Glomerular visceral epithelial cell (primary cell): ENCODE measurements at regions not wholly inside any gene's neighbourhood (a gene's known extent, or its start where the extent isn't known, plus 50 kb on each side); places are given as distances from the start of the nearest gene placed in this dataset.

Experiments
- DNase-seq: peaks from one replicate; pipeline ENCODE4 v3.0.0-alpha.2; 2016; ENCODE audit errors: extremely low spot score

GRCh38 chr3:189500798-189501495 lies 130.2 kb upstream of the TP63 start:
- DNase-seq, result no peak

DNA sequence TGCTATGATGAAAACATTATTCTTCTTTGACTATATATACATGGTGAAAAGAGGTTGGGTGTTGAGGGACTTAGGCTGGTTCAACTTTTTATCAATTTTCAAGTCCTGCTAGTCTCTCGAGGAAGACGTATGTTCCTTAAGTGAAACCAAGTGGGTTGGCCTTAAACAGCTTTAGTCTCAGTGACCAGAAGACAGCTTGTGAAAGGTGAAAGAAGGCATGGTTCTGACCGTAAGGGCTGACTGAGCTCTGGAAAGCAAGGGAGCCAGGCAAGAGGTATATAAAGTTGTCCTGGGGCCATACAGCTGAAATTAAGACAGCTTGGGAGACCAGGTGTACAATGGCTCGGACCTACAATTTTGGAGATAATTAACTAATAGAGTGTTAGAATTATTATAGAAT lies 128.9 kb upstream of the TP63 start:
- DNase-seq, result no peak

DNA sequence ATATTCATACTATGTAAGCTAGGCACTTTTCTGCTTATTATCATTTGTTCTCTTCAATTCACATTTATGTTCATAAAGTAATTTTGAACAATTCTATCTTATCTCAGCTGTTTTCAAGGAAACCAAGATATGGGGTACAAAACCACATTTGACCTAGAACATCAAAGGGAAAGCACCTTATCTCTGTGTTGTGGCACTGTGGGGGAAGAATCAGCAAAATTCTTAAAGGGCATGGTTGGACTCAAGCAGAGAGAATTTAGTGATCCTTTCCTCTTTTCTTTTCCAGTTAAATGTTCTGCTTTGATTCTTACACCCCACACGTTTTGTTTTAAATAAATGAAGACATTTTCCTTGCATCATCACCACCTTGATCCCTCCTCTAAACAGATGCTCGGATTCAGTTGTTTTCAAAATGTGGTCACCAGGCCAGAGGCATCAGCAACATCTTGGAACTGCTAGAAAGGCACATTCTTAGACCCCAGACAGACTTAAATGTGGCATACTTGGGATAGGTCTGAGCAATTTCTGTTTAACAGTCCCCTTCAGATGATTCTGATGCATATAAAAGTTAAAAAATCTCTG lies 128.4 kb upstream of the TP63 start:
- no peak for DNase-seq

DNA sequence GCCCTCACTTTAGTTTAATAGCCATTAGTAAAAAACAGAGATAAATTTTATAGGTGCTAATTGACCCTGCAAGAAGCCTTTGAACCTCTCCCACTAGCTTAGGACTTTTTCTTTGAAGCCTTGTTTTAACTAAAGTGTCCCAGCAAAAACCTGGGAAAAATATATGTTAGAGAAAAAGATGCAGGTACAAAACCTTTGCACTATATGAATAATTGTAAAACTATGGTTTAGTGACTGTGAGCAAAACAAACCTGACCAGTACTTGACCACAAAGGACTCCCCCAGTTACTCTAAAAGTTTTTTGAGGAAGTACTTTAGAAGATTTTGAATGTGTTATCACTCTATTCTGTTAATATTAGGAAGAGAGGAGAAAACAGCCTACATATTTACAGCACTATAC lies 123.3 kb upstream of the TP63 start:
- no peak for DNase-seq

GRCh38 chr3:189508784-189509501 lies 122.2 kb upstream of the TP63 start:
- DNase-seq, result no peak

DNA sequence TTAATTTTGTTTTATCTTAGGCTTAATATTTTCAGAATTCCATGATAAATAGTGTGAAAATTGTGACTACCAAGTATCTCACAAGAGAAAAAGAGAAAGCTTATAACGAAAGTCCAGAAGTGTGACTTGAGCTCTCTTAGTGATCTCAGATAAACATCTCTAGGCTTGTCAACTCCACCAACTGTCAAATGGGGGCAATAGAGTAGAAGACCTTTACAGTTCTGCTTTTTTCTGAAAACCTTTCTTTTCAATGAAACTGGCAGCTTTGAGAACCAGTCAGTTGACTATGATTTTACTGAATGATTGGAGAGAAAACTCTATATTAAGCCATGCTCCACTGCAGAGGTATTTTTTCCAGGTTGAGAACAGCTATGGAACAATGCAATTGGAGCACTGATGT lies 119.2 kb upstream of the TP63 start:
- DNase-seq, result no peak

GRCh38 chr3:189512821-189513220 lies 118.4 kb upstream of the TP63 start:
- DNase-seq, result no peak

DNA sequence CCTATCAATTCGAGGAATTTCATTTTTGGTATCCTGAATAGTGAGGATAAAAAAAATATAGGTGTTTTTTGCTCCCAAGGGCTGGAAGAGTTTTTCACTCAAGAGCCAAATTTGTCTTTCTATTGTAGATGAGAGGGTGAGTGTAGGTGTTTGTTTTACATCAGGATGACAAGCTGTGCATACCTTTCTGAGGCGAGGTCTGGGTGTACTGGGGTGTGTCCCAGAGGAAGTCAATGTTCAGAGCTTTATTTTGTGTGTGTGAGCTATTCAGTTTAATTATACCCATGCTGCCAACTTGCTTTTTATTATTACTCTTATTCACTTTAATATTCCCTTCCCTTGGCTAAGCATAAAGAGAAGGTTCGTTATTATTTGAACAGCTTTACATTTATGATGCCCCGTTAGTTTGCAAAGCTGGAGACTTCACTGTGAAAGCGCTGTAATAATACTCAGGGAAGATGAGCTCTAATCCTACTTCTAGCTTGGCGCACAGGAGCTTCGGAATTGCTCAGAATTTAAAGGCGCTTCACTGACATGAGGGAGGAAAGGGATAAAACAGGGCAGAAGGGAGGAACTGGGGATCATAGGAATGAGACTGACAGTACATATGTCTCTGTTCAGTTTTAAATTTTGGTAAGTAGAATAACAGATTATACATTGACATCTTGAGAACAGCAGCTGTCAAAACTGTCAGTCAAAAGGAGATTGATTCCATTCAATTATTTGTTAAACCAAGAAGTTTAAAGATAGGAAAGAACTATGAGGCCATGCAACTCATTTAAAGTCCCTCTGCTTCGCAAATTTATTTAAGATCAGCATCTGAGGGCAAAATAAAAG lies 117.7 kb upstream of the TP63 start:
- DNase-seq, result no peak

GRCh38 chr3:189516039-189516438 lies 115.2 kb upstream of the TP63 start:
- DNase-seq, result no peak

GRCh38 chr3:189517981-189518380 lies 113.2 kb upstream of the TP63 start:
- no peak for DNase-seq

GRCh38 chr3:189519458-189519857 lies 111.7 kb upstream of the TP63 start:
- DNase-seq, result no peak

DNA sequence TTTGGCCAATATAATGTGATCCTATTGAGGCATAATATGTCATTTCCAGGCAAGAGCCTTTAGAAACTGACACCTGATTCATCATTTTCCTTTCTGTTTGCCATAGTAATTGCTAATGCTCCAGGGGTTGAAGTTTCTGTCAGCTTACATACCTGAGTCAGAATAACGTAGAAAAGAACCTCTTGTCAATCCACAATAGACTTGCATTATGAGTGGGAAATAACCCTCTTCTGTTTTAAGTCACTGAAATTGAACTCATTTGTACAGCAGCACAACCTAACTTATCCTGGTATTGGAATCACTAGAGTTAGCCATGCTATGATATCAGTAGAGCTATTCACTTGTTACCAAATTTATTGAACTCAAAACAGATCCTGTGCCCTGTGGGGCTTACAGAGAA lies 101.7 kb upstream of the TP63 start:
- no peak for DNase-seq

GRCh38 chr3:189529889-189530471 lies 101.2 kb upstream of the TP63 start:
- DNase-seq, result no peak

DNA sequence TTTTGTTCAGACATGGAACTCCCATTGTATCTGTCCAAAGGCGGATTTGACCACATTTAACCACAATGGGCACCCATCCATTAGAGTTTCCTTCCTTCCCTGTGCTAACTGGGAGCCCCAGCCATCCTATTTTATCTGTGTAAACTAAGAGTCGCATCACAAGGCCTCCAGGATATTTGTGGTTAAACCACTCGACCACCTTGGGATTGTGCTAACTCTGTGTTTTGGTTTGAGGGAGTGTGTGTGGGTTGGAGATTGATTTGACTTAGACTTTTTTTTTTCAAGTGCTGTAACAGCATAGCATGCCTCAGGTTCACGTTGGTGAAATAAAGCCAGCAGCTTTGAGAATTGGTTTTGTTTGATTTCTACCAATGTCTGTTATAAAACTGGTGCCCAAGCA lies 100.4 kb upstream of the TP63 start:
- DNase-seq, result peak; percentile 82

DNA sequence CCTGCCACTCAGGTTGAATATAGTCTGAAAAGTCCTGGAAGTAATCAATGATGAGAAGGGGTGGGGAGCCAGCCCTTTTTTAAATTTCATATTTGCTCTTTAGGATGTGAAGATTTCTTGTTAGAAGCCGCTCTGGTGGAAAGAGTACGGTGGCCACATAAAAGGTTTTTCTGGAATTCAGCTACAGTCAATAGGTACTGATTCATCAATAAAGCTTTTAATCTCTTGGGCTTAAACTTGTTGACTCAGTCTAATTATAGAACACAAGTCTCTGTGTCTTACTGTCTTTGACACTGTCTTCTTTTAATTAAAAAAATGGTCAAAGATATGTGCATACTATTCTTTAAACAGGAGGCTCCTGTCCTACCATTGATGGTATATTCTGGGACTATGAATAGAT lies 99.9 kb upstream of the TP63 start:
- no peak for DNase-seq

DNA sequence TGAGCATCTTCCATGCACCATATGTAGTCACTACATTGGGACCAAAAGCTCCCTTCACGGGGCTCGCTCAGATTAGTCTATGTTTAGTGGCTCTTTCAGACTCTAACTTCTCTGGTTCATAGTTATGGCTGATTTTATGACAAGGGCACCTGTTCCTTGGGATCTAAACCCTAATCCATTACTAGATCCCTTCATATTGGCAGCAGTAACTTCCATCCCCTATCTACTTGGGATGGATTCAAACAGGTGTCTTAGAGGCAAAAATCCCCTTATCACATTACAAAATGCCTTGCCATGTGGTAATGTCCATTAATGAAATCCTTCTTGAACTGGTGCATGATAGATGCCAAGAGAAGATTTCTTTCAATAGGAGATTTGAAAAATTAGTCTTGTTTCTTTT lies 96.7 kb upstream of the TP63 start:
- DNase-seq, result no peak

DNA sequence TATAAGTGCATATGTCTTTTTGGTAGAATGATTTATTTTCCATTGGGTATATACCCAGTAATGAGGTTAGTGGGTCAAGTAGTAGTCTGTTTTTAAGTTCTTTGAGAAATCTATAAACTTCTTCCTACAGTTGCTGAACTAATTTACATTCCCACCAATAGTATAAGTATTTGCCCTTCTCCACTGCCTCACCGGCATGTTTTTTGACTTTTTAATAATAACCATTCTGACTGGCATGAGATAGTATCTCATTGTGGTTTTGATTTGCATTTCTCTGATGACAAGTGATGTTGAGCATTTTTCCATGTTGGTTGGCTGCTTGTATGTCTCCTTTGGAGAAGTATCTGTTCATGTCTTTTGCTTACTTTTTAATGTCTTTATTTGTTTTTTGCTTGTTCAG lies 94.1 kb upstream of the TP63 start:
- no peak for DNase-seq

DNA sequence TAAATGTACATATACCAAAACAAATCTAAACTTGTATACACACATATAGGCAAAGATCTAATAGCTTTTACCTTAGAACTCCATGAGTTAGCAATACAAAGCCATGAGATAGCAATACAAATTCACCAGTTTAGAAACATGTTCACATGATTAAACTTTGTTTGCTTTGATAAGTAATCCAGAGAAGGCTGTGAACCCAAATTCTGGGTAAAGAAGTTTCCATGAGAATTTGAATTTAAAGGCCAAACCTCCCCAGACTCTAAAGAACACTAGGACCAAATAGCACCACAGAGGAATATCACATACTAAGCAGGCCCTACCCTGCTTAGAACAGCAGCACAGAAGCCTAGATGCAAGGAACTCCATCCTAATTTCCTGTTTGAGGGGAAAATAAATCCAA lies 83.7 kb upstream of the TP63 start:
- DNase-seq, result no peak

- no peak for DNase-seq
Observed at GRCh38 chr3:189548053-189548452, 83.1 kb upstream of the TP63 start.

DNA sequence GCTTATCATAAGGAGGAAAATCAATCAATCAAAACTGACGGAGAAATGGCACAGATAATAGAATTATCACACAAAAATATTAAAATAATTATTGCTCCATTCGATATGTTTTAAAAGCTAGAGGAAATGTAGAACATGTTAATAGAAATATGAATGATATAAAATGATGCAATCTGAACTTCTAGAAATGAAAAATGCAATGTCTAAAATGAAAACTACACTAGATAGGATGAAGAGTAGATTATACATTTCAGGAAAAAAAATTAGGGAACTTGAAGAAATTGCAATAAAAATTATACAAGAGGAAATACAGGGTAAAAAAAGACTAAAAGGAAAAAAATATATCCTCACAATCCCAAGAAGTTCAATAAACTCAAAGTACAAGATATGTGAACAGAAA lies 80.2 kb upstream of the TP63 start:
- DNase-seq, result no peak

- DNase-seq, result no peak
Observed at GRCh38 chr3:189554868-189555557, 76.2 kb upstream of the TP63 start.

DNA sequence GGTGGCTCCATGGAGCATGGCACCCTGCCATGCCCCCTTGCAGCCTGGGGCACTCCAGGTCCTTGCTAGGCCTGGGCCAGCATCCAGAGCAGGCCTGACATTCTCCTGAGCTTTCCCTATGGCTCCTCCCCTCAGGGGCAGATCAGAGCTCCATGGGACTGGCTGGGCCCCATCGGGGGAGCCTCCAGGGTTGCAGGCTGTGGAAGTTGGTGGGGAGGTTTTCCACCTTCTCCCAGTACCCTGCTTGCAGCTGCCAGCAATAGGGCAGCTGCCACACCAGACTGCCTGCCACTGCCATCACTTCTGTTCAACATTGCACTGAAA lies 75.7 kb upstream of the TP63 start:
- no peak for DNase-seq
